GM12878 (cell line): ENCODE measurements at regions not wholly inside any gene's neighbourhood (a gene's known extent, or its start where the extent isn't known, plus 50 kb on each side); places are given as distances from the start of the nearest gene placed in this dataset.

Experiments
- BCL3 ChIP-seq: IDR thresholded peaks from 2 replicates; pipeline ENCODE4 v1.6.1; 2011; ENCODE audit warnings: borderline replicate concordance, low read depth, mild to moderate bottlenecking, moderate library complexity, low read length; ENCODE audit not compliant: insufficient read depth, poor library complexity, severe bottlenecking
- CEBPZ ChIP-seq: fragments of 150-350 bp; IDR thresholded peaks from 2 replicates; pipeline ENCODE4 v1.6.1; 2016; ENCODE audit warnings: low read depth, low read length
- ETV6 ChIP-seq, 2 experiments: fragments of 450-650 bp in 1 of 2; IDR thresholded peaks in 1 of 2; conservative IDR thresholded peaks in 1 of 2; 2 replicates each; pipeline ENCODE4 v1.6.1; 2014; ENCODE audit warnings: antibody characterized with exemption in 1 of 2, borderline replicate concordance in 1 of 2, low read depth in 1 of 2, mild to moderate bottlenecking in 1 of 2, moderate library complexity in 1 of 2
- FOXM1 ChIP-seq: IDR thresholded peaks from 2 replicates; pipeline ENCODE4 v1.6.1; 2012; ENCODE audit warnings: low read depth, mild to moderate bottlenecking, inconsistent platforms, low read length, moderate library complexity
- HDAC2 ChIP-seq: fragments of 200-600 bp; sonication (generic); IDR thresholded peaks from 2 replicates; pipeline ENCODE4 v1.6.1; 2017
- IRF5 ChIP-seq: fragments of 450-650 bp; IDR thresholded peaks from 2 replicates; pipeline ENCODE4 v1.6.1; 2017; ENCODE audit warnings: borderline replicate concordance
- RB1 ChIP-seq: fragments of 450-650 bp; formaldehyde crosslinking; IDR thresholded peaks from 2 replicates; pipeline ENCODE4 v1.6.1; 2017; ENCODE audit warnings: mild to moderate bottlenecking, borderline replicate concordance
- SUPT20H ChIP-seq: IDR thresholded peaks from 2 replicates; pipeline ENCODE4 v1.6.1; 2011; ENCODE audit warnings: low read depth, mild to moderate bottlenecking, low read length, moderate library complexity, borderline replicate concordance; ENCODE audit not compliant: control insufficient read depth
- ZNF384 ChIP-seq: IDR thresholded peaks from 2 replicates; pipeline ENCODE4 v1.6.1; 2012; ENCODE audit warnings: low read depth, mild to moderate bottlenecking, low read length, improper control_type of control experiment, borderline replicate concordance

GRCh38 chr7:132720835-132721234 is 144.6 kb upstream of the PLXNA4 start (continued):
- TF ChIP-seq FOXM1 (no peak), ZNF384 (no peak), IRF5 (no peak), HDAC2 (no peak), SUPT20H (no peak), BCL3 (no peak), RB1 (no peak), CEBPZ (no peak), ETV6 (conservative IDR thresholded peaks at IDR 0.05 in 1 of 2, IDR thresholded peaks at IDR 0.05 in 1 of 2; ENCODE audit: borderline replicate concordance in 1 of 2, low read depth in 1 of 2) (no peak)
